ENCODE measurements at regions not wholly inside any gene's neighbourhood (a gene's known extent, or its start where the extent isn't known, plus 50 kb on each side); places are given as distances from the start of the nearest gene placed in this dataset.

DNA sequence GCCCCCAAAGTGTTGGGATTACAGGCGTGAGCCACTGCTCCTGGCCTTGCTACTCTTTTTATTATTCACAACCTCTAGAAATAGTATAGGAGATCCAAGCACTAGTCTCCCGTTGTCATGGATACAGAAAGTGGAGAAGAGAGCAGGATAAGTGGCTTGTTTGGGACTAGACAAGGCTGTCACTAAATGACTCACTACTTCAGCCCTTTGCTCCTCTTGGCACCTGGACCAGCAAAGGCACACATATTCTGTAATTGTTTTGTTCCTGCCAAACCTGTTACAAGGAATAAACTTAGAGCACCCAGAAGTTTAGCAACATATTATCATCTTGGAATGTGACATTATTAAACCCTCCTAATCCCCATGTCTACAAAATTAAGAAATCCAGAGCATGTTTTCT is 427.2 kb upstream of the THBS1 start:
- no peak overlapping the region for H3K4me3 ChIP-seq (ENCODE audit: control insufficient read depth, low read depth, low read length)
- TF ChIP-seq, protein P1, sequence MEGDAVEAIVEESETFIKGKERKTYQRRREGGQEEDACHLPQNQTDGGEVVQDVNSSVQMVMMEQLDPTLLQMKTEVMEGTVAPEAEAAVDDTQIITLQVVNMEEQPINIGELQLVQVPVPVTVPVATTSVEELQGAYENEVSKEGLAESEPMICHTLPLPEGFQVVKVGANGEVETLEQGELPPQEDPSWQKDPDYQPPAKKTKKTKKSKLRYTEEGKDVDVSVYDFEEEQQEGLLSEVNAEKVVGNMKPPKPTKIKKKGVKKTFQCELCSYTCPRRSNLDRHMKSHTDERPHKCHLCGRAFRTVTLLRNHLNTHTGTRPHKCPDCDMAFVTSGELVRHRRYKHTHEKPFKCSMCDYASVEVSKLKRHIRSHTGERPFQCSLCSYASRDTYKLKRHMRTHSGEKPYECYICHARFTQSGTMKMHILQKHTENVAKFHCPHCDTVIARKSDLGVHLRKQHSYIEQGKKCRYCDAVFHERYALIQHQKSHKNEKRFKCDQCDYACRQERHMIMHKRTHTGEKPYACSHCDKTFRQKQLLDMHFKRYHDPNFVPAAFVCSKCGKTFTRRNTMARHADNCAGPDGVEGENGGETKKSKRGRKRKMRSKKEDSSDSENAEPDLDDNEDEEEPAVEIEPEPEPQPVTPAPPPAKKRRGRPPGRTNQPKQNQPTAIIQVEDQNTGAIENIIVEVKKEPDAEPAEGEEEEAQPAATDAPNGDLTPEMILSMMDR (conservative IDR thresholded peaks at IDR 0.05; ENCODE audit: control insufficient read depth, insufficient read depth, low read depth, low read length) = no peak
- DNase-seq (ENCODE audit: low read depth) = peak; percentile 53

DNA sequence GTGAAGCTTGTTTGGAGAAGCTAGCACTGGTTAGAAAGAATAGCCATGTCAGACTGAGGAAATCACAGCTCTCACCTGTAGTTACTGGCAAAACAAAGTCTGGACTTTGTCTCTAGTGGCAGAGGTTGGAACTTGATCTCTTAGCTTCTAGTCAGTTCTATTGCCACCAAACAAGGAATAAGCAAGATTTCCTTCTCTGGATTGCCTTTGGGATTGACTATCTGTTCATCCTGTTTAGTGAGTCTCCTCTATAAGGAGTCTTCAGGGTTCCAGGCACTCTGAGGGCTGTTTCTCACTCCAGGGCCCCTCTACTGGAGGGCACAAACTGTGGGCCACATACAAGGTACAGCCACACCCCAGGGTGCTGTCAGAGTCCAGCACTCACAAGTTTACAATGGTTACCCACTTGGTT is 426.6 kb upstream of the THBS1 start:
- TF ChIP-seq, protein P1 (conservative IDR thresholded peaks at IDR 0.05; ENCODE audit: control insufficient read depth, insufficient read depth, low read depth, low read length) = peak; percentile 9
- no peak for DNase-seq (ENCODE audit: low read depth)

DNA sequence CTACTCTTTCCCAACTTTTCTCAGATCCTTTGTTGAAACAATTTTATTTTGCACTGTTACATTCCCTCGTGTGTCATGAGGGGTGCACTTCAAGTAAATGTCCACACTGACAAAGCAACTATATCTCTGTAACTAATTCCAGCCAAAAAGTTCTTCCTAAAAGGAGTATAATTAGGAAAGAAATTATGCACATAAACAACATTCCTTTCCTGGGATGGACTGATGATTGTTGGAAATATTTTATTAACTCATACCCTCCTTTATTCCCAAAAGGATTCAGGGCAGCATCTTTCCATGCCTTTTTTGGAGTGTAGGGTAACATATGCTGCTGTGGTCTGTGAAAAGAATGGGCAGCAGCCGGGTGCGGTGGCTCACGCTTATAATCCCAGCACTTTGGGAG is 426.1 kb upstream of the THBS1 start:
- no peak overlapping the region for H3K4me3 ChIP-seq (ENCODE audit: control insufficient read depth, low read depth, low read length)
- DNase-seq (ENCODE audit: low read depth) = no peak
- TF ChIP-seq, protein P1 (conservative IDR thresholded peaks at IDR 0.05; ENCODE audit: control insufficient read depth, insufficient read depth, low read depth, low read length) = no peak

More for the DNA sequence above, 426.6 kb upstream of the THBS1 start:
- no peak overlapping the region for H3K4me3 ChIP-seq (ENCODE audit: control insufficient read depth, low read depth, low read length)

DNA sequence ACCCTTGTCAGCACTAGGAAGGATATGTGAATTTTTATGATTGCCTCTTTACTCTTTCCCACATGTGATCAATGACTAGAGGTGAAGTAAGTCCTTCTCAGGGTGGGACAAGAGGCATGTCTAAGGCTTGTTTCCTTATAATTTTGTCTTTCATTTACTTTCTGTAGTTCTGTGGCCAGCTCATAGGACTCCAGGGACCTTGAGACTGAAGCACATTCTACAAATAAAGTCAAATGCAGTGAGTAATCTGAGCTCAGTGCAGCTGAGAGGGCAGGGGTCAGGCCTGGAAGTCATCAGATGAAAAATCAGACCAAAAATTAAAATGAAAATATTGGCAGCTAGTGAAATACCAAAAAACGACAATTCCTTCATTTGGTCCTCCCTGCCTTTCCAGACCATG is 424.7 kb upstream of the THBS1 start:
- no peak overlapping the region for H3K4me3 ChIP-seq (ENCODE audit: control insufficient read depth, low read depth, low read length)
- peak; percentile 94 for DNase-seq (ENCODE audit: low read depth)
- TF ChIP-seq, protein P1 (conservative IDR thresholded peaks at IDR 0.05; ENCODE audit: control insufficient read depth, insufficient read depth, low read depth, low read length) = no peak

DNA sequence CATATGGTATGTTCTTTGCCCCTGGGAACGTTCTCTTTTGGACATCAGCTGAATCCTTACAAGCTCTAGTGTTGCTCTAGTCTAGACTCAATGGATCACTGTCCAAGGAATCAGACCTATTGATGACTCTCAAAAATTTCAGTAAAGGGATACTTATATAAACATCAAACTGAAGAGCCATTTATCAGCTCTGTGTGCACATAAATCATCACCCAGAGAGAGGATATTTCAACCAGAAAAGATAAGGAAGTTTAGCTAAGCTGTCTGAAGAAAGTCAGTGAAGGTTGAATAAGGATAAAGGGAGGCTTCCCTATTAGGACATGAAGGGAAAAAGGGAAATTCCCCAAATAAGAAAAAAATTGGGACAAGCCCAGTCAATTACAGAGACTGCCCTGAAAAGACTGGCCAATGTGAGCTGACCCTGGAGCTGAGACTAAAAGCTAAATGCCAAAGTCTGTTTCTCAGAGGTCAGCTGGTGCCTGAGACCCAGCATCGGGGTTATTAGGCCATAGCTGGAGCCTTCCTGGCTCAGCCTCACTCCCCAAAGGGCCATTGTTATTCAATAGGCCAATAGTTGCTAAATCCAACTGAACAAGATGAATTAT is 424.1 kb upstream of the THBS1 start:
- TF ChIP-seq, protein P1 (conservative IDR thresholded peaks at IDR 0.05; ENCODE audit: control insufficient read depth, insufficient read depth, low read depth, low read length) = no peak

DNA sequence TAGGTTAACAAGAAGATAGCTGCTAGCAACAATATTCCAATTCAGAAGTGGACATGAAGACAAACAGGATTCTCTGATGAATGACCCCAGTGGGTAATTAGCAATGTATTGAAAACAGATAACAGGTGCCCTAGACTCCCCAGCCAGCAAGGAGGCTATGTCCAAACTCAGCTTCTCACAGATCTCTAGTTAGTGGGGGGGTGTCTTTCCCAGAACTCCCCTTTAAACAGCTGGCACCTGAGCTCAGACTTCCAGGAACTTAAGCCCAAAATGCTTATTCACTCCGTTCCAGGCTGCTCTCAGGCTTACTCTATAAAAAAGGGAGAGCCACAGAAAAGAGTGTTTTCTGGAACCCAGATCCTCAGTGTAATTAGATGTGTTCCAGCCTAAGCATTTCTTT is 423.0 kb upstream of the THBS1 start:
- no peak for DNase-seq (ENCODE audit: low read depth)
- no peak overlapping the region for H3K4me3 ChIP-seq (ENCODE audit: control insufficient read depth, low read depth, low read length)
- TF ChIP-seq, protein P1 (conservative IDR thresholded peaks at IDR 0.05; ENCODE audit: control insufficient read depth, insufficient read depth, low read depth, low read length) = no peak

More for the DNA sequence above, 424.1 kb upstream of the THBS1 start:
- no peak overlapping the region for H3K4me3 ChIP-seq (ENCODE audit: control insufficient read depth, low read depth, low read length)
- peak; percentile 65 for DNase-seq (ENCODE audit: low read depth)

DNA sequence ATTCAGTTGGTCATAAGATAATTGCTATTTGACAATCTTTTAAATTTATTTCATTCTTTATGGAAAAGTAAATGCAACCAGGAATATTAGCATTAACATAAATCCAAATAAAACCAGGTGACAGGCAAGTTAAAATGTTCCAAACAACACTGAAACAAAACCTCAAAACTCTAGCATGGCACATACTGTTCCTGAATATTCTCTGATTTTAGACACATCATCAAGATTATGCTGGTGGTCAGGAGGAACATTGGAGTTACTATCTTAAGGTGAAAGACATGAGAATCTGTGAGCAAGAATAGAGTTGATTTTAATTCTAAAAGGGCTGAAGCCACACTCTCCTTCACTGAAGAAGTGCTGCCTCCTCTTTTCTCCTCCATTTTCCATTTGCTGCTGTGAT is 421.0 kb upstream of the THBS1 start:
- H3K4me3 ChIP-seq (ENCODE audit: control insufficient read depth, low read depth, low read length) = no peak overlapping the region
- TF ChIP-seq, protein P1 (conservative IDR thresholded peaks at IDR 0.05; ENCODE audit: control insufficient read depth, insufficient read depth, low read depth, low read length) = no peak
- no peak for DNase-seq (ENCODE audit: low read depth)
